Left renal cortex interstitium (tissue), 4 donors: ENCODE measurements at regions not wholly inside any gene's neighbourhood (a gene's known extent, or its start where the extent isn't known, plus 50 kb on each side); places are given as distances from the start of the nearest gene placed in this dataset.
"Not testable (repeated sequence)": the region's sequence is repeated elsewhere in the genome, so short reads cannot be mapped to it uniquely, and the experiment has no call there.

Experiments used
- DNase-seq, 4 donors: peaks; one replicate each; pipeline ENCODE4 v3.0.0-alpha.2; 2013; ENCODE audit warnings: low read depth in 4 of 4, low spot score in 2 of 4, missing footprints in 1 of 4

- DNase-seq = no peak
Observed at GRCh38 chr11:79536155-79536917, 95.5 kb upstream of the TENM4 start.

GRCh38 chr11:79535606-79536005, 94.8 kb upstream of the TENM4 start:
- DNase-seq = no peak

GRCh38 chr11:79525257-79525656, 84.4 kb upstream of the TENM4 start:
- no peak for DNase-seq

- DNase-seq = no peak
Observed at GRCh38 chr11:79522626-79523025, 81.8 kb upstream of the TENM4 start.

GRCh38 chr11:79520086-79520485, 79.3 kb upstream of the TENM4 start:
- DNase-seq = no peak

- DNase-seq = no peak
Observed at GRCh38 chr11:79515781-79516180, 75.0 kb upstream of the TENM4 start.

- no peak for DNase-seq
Observed at GRCh38 chr11:79514695-79515094, 73.9 kb upstream of the TENM4 start.

- no peak for DNase-seq
Observed at GRCh38 chr11:79514290-79514689, 73.5 kb upstream of the TENM4 start.

GRCh38 chr11:79512706-79513469, 72.1 kb upstream of the TENM4 start:
- DNase-seq = no peak

GRCh38 chr11:79510960-79511359, 70.1 kb upstream of the TENM4 start:
- peak in 1 of 4 donors; percentile 7 for DNase-seq

- no peak for DNase-seq
Observed at GRCh38 chr11:79508461-79508860, 67.6 kb upstream of the TENM4 start.

GRCh38 chr11:79507706-79508105, 66.9 kb upstream of the TENM4 start:
- DNase-seq = no peak

- no peak for DNase-seq
Observed at GRCh38 chr11:79506734-79507344, 66.0 kb upstream of the TENM4 start.

GRCh38 chr11:79506124-79506523, 65.3 kb upstream of the TENM4 start:
- no peak for DNase-seq

GRCh38 chr11:79503028-79503427, 62.2 kb upstream of the TENM4 start:
- no peak for DNase-seq

- no peak for DNase-seq
Observed at GRCh38 chr11:79501707-79502106, 60.9 kb upstream of the TENM4 start.

GRCh38 chr11:79499929-79500328, 59.1 kb upstream of the TENM4 start:
- DNase-seq = not testable (repeated sequence)

GRCh38 chr11:79498667-79499066, 57.8 kb upstream of the TENM4 start:
- DNase-seq = no peak

GRCh38 chr11:79493555-79494171, 52.8 kb upstream of the TENM4 start:
- DNase-seq = peak in 3 of 4 donors; percentile 37 to 68 (median 56)

GRCh38 chr11:79492008-79492407, 51.2 kb upstream of the TENM4 start:
- DNase-seq = no peak
